Astrocyte of the spinal cord (primary cell): ENCODE measurements at regions not wholly inside any gene's neighbourhood (a gene's known extent, or its start where the extent isn't known, plus 50 kb on each side); places are given as distances from the start of the nearest gene placed in this dataset.
"Not testable (repeated sequence)": the region's sequence is repeated elsewhere in the genome, so short reads cannot be mapped to it uniquely, and the experiment has no call there.

Experiments
- DNase-seq: peaks from one replicate; pipeline ENCODE4 v3.0.0; 2011; ENCODE audit warnings: low read depth, low spot score
- H3K4me3 ChIP-seq: 2 replicates; pipeline ENCODE4 v1.5.1; 2011; ENCODE audit warnings: low read depth, mild to moderate bottlenecking, low read length, moderate library complexity
- CTCF ChIP-seq: IDR thresholded peaks from 2 replicates; pipeline ENCODE4 v1.5.1; 2012; ENCODE audit warnings: low read depth, mild to moderate bottlenecking, low read length, inconsistent platforms
- in situ Hi-C: cut with HindIII; loops from 2 replicates; pipeline ENCODE4 v1.10.0; 2017; ENCODE audit warnings: low sequenced_read_pairs

GRCh38 chr6:139698526-139699176, 324.2 kb upstream of the CITED2 start:
- no peak for DNase-seq
- no peak for TF ChIP-seq CTCF
- in situ Hi-C loops, result no loop called here
- no peak overlapping the region for H3K4me3 ChIP-seq

GRCh38 chr6:139697856-139698255, 323.4 kb upstream of the CITED2 start:
- in situ Hi-C loops, DNase-seq, H3K4me3 ChIP-seq: not testable (repeated sequence)

GRCh38 chr6:139696991-139697390, 322.5 kb upstream of the CITED2 start:
- in situ Hi-C loops, DNase-seq: not testable (repeated sequence)

GRCh38 chr6:139695361-139695760, 320.9 kb upstream of the CITED2 start:
- TF ChIP-seq CTCF, result no peak
- DNase-seq, result no peak
- no peak overlapping the region for H3K4me3 ChIP-seq
- in situ Hi-C loops, result no loop called here

More at GRCh38 chr6:139696991-139697390, 322.5 kb upstream of the CITED2 start:
- not testable (repeated sequence) for H3K4me3 ChIP-seq

- TF ChIP-seq CTCF, result no peak
- no peak for DNase-seq
- H3K4me3 ChIP-seq, result no peak overlapping the region
- in situ Hi-C loops, result no loop called here
Observed at GRCh38 chr6:139693735-139694134, 319.3 kb upstream of the CITED2 start.

GRCh38 chr6:139690007-139690406, 315.6 kb upstream of the CITED2 start:
- in situ Hi-C loops, result no loop called here
- no peak for DNase-seq
- H3K4me3 ChIP-seq, result no peak overlapping the region
- TF ChIP-seq CTCF, result no peak

- no peak for TF ChIP-seq CTCF
- in situ Hi-C loops, result no loop called here
- H3K4me3 ChIP-seq, result no peak overlapping the region
- DNase-seq, result no peak
Observed at GRCh38 chr6:139687055-139687454, 312.6 kb upstream of the CITED2 start.

GRCh38 chr6:139686308-139686707, 311.9 kb upstream of the CITED2 start:
- no peak for DNase-seq
- in situ Hi-C loops, result no loop called here
- no peak for TF ChIP-seq CTCF
- H3K4me3 ChIP-seq, result no peak overlapping the region
